Fibroblast of skin of right biceps (primary cell): ENCODE measurements at regions not wholly inside any gene's neighbourhood (a gene's known extent, or its start where the extent isn't known, plus 50 kb on each side); places are given as distances from the start of the nearest gene placed in this dataset.
"Not testable (repeated sequence)": the region's sequence is repeated elsewhere in the genome, so short reads cannot be mapped to it uniquely, and the experiment has no call there.

ENCODE experiments used
- DNase-seq: peaks from one replicate; pipeline ENCODE4 v3.0.0-alpha.2; 2013

DNA sequence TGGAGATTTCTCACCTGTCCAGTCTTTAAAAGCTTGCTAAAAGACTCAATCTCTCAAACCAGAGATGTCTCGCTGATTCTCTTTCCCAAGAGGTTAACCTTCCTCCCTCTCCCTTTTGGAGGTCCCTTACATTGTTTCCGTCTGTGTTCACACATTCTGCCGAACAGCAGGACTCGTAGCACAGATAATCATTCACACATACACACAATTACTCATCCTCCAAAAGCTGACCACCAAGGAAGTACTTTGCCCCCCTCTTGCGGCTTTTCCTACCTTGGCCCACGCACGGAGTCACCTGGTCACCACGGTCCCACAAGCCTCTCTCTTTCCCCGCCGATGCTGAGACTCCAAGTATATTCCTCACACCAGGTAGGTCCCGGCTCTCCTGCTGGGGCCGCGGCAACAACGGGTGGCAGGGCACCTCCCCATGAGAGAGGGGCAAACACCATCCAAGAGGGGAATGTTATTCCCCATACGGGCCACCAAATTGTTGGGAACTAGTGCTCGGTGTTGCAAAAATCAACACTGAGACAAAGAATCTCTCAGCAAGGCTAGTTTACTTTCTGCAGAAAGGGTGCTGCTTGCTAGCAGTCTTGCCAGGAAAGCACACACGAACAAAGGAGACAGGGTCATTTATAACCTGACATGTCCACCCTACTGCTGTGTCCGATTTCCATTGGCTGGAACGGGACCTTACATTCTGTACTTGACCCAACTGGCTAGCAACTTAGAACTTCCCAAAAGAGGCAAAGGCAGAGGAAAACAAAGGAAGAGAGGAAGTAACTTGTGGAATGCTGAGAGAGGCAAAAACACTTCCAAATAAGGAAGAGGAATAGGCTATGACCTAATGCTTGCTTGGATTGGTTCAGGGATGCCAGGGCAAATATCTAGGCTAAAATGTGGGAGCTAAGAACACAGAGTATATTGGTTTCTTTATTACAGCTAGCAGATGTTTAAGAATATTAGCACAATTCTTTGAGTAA is 102.1 kb upstream of the NECTIN3 start:
- DNase-seq = peak; percentile 3

DNA sequence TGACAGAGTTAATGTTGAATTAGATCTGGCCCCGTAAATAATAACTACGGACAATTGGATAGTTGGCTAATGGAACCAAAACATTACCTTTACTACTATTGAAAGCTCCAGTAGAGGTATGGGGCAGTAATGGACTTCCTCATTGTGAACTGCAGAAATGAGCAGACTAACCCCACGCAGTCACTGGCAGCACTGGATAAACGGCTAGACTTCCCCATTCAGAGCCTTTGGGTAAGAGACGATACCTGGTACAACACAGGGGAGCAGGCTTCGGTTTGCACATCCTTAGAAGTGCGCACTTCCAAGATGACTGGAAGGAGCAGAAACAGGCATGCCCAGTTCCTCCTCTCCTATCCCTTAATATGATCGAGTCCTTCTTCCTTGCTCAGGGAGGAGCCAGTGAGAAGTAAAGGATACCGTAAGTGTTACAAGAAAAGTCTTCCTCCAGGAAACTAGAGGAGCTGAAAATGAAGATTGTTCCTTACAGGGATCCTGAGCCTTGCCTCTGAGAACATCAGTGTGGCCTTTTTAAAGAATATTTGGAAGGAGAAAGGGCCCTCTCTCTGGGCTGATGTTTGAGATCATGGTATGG is 100.5 kb upstream of the NECTIN3 start:
- no peak for DNase-seq

DNA sequence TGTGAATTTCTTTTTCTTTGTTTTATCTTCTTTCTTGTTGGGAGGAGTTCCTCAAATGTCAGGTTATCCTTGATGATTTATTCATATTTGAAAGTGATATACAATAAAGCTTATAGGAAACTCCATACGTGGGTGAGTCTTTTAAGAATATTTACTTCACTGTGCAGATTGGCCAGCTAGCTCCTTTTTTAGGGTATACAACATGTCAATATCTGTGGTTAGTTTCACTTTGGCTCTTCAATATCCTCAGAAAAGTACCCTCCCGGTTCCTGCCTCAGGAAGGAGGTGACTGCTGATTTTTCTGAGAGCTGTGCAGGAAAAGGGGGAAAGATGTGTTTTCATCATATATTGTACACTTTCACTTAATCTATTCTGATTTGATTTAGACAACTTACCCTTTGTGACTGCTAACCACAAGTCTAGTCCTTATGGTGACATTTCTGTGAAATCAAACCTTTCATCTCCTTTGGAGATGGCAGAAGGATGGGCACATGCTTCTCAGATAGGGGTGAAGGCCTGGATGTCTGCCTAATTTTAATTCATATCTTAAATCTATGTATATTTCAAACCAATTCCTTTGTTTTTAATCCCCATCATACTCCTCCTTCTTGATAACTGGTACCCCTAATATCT is 98.2 kb upstream of the NECTIN3 start:
- no peak for DNase-seq

DNA sequence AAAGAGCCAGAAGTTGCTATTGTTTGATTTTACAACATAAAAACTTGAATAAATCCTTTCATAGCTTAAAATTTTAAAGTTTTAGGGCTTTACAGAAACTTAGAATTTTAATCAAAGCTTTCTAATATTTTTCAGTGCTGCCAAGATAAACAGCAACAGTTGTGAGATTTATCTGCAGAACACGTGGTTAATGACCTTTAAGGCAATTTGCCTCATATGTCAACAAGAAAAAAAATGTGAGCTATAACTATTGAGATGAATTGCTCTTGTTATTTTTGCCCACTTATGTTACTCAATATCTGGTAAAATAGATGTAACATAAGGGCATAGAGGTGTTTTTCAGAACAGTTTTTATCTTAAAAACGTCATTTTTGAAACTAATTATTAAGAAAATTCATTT is 96.7 kb upstream of the NECTIN3 start:
- DNase-seq = no peak

DNA sequence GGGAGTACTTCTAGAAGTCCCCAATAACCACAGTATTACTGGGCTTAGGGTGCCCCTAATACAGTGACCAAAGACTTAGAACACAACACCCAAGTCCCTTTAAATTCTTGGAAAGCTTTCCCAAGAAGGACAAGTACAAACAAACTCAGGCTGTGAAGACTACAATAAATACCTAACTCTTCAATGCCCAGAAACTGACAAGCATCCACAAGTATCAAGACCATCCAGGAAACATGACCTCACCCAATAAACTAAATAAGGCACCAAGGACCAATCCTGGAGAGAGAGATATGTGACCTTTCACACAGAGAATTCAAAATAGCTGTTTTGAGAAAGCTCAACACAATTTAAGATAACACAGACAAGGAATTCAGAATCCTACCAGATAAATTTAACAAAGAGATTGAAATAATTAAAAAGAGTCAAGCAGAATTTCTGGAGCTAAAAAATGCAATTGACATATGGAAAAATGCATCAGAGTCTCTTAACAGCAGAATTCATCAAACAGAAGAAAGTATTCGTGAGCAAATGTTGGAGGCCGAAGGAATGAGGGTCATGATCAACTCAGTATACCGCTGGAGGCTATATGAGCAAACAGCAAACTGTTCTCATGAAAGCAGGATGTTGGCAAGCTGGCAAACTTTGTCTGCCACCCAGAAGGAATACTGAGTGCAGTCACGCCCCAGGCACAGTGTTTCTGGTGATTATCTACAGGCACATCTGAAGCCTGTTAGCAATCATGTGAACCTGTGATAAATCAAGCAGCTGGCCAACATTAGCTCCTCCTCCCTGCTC is 87.0 kb upstream of the NECTIN3 start:
- DNase-seq = no peak

DNA sequence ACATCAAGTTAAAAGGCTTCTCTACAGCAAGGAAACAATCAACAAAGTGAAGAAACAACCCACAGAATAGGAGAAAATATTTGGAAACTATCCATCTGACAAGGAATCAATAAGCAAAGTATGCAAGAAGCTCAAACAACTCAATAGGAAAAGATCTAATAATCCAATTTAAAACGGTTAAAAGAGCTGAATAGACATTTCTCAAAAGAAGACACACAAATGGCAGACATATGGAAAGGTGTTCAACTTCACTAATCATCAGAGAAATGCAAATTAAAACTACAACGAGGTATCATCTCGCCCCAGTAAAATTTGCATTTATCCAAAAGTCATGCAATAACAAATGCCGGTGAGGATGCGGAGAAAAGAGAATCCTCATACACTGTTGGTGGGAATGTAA is 82.2 kb upstream of the NECTIN3 start:
- no peak for DNase-seq

DNA sequence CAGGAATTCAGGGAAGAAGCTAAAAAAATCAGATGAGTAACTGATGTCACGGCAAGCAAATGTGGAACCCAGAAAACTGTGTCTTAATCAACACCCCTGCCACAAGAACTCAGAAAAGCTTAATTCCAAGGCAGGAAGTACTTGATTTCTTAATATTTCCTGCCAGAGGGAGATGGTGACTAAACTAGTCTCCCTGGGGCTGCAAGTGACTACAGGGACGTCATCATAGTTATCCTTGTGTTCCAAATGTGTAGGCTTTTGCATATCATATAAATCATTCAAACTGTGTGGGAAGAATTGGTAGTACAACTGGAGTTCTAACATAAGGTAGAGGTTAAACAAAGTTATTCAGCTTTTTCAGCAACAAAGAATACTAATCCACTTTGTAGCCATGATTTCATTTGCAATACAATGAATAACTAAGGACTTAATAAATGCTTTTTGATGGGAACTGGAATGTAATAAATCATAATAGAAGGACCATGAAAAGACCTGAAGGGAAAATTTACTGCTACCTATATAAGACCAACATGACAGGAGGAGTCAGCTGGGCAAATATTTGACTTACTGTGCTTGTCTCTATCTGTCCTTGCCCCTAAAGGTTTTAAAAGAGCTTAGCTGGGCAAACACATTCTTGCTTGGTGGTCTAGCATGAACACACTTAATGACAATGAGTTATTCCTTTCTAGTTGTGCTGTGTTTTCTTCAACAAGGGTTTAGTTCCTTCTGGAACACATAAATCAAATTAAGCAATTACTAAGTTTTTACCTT is 76.0 kb upstream of the NECTIN3 start:
- peak; percentile 86 for DNase-seq

DNA sequence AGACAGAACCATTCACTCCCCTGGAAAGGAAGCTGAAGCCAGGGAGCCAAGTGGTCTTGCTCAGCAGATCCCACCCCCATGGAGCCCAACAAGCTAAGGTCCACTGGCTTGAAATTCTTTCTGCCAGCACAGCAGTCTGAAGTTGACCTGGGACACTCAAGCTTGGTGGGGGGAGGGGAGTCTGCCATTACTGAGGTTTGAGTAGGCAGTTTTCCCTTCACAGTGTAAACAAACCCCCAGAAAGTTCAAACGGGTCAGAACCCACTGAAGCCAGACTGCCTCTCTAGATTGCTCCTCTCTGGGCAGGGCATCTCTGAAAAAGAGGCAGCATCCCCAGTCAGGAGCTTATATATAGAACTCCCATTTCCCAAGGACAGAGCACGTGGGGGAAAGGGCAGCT is 72.8 kb upstream of the NECTIN3 start:
- not testable (repeated sequence) for DNase-seq

DNA sequence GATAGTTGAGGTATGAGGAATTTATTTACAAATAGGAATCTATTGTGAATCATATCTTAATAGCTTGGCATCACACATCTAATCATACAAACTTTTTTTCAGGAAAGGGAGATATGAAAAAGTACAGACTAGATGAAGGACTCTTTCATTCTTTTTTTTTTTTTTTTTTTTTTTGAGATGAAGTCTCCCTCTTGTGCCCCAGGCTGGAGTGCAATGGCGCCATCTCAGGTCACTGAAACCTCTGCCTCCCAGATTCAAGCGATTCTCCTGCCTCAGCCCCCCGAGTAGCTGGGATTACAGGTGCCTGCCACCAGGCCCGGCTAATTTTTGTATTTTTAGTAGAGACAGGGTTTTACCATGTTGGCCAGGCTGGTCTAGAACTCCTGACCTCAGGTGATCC is 65.1 kb upstream of the NECTIN3 start:
- DNase-seq = not testable (repeated sequence)

DNA sequence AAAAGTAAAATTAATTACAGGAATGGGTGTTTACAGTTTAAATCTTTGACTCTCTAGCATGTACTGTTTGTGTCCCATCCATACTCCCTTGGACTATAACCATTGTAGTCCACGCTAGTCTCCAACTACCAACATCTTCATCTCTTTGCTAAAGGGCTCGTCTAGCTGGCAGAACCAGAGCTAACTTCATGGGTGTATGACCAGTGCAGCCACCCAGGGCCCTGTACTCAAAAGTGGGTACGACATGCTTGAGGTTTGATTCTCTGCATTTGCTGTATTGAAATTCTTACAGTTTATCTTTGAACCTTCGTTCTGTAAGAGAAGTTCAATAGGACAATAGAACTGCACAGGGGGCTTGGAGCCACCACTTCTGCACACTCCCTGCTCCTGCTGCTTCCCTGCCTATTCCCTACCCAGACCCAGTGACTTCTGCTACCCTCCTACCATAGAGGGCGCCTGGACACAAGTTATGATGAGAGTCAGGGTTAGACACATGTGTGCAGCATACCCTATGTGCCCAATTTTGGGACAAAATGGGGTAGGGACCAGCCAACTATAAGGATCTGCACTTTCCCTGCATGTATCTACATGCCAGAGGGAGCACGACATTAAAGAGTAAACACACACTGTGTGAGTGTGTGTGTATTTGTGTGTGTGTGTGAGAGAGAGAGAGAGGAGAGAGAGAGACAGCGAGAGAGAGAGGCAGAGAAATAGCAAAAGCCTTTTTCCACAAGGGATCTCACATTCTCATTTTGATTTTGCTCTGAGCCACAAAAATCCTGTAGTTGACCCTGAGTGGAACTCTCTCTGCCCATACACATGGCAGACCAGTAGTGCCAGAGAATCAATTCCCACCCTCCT is 59.0 kb upstream of the NECTIN3 start:
- DNase-seq = peak; percentile 5
